ENCODE measurements at regions not wholly inside any gene's neighbourhood (a gene's known extent, or its start where the extent isn't known, plus 50 kb on each side); places are given as distances from the start of the nearest gene placed in this dataset.

DNA sequence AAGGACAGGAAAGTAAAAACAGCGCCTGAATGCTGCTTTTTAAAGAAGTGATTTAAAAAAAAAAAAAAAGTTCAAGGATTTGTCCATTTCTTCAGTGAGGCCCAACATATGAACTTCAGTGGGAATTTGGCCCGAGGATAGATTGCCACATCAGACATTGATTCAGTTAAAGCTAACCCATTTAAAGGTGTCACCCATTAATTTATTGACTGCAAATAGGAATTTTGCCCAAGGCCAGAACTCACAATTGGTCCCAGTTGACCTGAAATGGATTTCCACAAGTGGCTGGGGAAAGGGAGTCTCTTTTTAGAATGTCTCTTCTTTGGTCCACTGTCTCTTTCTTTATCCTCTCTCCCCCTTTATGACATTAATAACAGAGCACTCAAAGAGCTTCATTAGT lies 86.5 kb upstream of the RPL34 start:
- TF ChIP-seq, protein P1, sequence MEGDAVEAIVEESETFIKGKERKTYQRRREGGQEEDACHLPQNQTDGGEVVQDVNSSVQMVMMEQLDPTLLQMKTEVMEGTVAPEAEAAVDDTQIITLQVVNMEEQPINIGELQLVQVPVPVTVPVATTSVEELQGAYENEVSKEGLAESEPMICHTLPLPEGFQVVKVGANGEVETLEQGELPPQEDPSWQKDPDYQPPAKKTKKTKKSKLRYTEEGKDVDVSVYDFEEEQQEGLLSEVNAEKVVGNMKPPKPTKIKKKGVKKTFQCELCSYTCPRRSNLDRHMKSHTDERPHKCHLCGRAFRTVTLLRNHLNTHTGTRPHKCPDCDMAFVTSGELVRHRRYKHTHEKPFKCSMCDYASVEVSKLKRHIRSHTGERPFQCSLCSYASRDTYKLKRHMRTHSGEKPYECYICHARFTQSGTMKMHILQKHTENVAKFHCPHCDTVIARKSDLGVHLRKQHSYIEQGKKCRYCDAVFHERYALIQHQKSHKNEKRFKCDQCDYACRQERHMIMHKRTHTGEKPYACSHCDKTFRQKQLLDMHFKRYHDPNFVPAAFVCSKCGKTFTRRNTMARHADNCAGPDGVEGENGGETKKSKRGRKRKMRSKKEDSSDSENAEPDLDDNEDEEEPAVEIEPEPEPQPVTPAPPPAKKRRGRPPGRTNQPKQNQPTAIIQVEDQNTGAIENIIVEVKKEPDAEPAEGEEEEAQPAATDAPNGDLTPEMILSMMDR (CRISPR knock-in tag; IDR thresholded peaks at IDR 0.05) = no peak
- TF ChIP-seq, protein P2, sequence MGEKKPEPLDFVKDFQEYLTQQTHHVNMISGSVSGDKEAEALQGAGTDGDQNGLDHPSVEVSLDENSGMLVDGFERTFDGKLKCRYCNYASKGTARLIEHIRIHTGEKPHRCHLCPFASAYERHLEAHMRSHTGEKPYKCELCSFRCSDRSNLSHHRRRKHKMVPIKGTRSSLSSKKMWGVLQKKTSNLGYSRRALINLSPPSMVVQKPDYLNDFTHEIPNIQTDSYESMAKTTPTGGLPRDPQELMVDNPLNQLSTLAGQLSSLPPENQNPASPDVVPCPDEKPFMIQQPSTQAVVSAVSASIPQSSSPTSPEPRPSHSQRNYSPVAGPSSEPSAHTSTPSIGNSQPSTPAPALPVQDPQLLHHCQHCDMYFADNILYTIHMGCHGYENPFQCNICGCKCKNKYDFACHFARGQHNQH (CRISPR knock-in tag; IDR thresholded peaks at IDR 0.05) = no peak
- TF ChIP-seq, protein P3, sequence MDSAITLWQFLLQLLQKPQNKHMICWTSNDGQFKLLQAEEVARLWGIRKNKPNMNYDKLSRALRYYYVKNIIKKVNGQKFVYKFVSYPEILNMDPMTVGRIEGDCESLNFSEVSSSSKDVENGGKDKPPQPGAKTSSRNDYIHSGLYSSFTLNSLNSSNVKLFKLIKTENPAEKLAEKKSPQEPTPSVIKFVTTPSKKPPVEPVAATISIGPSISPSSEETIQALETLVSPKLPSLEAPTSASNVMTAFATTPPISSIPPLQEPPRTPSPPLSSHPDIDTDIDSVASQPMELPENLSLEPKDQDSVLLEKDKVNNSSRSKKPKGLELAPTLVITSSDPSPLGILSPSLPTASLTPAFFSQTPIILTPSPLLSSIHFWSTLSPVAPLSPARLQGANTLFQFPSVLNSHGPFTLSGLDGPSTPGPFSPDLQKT (CRISPR knock-in tag; IDR thresholded peaks at IDR 0.05; ENCODE audit: borderline replicate concordance) = no peak
- no peak for TF ChIP-seq ELF4 (CRISPR knock-in tag; IDR thresholded peaks at IDR 0.05; ENCODE audit: borderline replicate concordance)
- TF ChIP-seq ZNF441 (CRISPR knock-in tag; IDR thresholded peaks at IDR 0.05; ENCODE audit: borderline replicate concordance) = no peak
- TF ChIP-seq TAF1 (CRISPR knock-in tag; IDR thresholded peaks at IDR 0.05) = no peak
- TF ChIP-seq FOXM1 (CRISPR knock-in tag; IDR thresholded peaks at IDR 0.05) = no peak
